GM18505 (cell line): ENCODE measurements at regions not wholly inside any gene's neighbourhood (a gene's known extent, or its start where the extent isn't known, plus 50 kb on each side); places are given as distances from the start of the nearest gene placed in this dataset.

ENCODE experiments used
- ATAC-seq: cut with Tn5 transposase; IDR thresholded peaks from one replicate; pipeline ENCODE4 v1.9.1; 2021; ENCODE audit not compliant: unreplicated experiment
- POLR2A ChIP-seq: IDR thresholded peaks from 4 replicates; pipeline ENCODE4 v1.6.1; 2011; ENCODE audit warnings: borderline replicate concordance; ENCODE audit not compliant: insufficient read depth, insufficient read length; ENCODE audit errors: extremely low read depth

- ATAC-seq = no peak
Observed at GRCh38 chr9:78775211-78775610, 478.3 kb downstream of the PSAT1 start.

GRCh38 chr9:78775696-78776295 is 478.9 kb downstream of the PSAT1 start:
- ATAC-seq = no peak
- TF ChIP-seq POLR2A = no peak

More at GRCh38 chr9:78775211-78775610, 478.3 kb downstream of the PSAT1 start:
- TF ChIP-seq POLR2A = no peak

DNA sequence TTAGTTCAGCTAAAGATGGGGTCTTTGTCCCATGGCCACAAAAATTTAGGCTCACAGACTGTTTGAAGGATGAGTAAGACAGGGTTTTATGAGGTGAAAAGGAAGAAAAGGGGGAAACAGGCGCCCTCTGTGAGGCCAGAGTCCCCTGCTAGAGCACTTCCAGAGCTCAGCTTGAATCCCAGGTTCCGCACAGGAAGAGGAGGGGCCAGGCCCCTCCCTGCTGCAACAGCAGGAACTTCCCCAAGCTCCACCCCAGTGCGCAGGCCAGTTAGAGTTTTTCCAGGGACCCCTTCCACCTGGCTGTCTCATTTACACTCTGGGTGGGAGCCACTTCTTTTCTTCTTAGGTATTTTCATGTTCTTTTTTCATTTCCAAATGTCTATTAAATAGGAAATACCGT is 480.8 kb downstream of the PSAT1 start:
- no peak for ATAC-seq
- TF ChIP-seq POLR2A = no peak

DNA sequence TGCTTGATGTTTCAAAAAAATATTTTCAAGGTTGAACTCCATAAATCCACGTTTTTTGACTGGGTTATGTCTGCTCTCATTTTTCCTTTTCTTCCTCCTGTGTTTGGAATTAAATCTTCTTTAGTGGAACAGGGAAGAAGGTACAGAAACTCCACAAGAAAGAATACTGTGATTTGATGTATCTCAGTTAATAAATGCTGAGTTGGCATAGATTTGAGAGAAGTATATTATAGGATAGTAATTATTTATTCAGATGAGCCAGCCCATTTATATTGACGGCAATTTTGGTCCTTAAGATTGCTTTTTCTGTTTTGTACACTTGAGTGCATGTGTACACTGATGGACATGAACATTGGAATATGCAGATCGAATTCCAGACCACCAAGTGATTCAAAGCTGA is 481.4 kb downstream of the PSAT1 start:
- TF ChIP-seq POLR2A = no peak
- ATAC-seq = no peak

DNA sequence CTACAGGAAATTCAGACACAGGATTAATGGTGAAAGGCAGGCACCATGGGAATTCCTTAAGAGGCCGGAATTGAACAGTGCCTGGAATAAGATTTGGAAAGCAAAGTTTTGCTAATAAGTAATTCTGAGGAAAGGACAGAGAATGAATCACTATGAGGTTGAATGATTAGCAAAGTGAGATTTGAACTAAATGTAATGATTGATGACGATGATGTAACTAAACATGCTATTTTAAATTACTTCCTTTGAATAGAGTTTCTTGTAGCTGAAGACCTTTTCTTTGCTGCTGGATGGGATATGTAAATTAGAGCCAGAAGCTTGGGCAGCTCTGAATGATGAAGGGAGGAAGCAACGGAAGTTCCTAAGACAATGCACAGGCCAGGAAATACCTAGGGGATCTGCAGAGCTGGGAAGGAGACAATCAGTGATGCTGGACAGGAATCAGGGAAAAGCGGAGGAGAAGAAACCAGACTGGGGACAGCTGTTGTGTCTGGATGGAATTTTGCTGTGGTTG is 482.0 kb downstream of the PSAT1 start:
- no peak for ATAC-seq
- TF ChIP-seq POLR2A = no peak

- TF ChIP-seq POLR2A = no peak
- ATAC-seq = no peak
Observed at GRCh38 chr9:78781681-78782080, 484.8 kb downstream of the PSAT1 start.

- no peak for ATAC-seq
- TF ChIP-seq POLR2A = no peak
Observed at GRCh38 chr9:78782234-78782633, 485.3 kb downstream of the PSAT1 start.

GRCh38 chr9:78782858-78783257 is 485.9 kb downstream of the PSAT1 start:
- TF ChIP-seq POLR2A = no peak

GRCh38 chr9:78783743-78784142 is 486.8 kb downstream of the PSAT1 start:
- no peak for TF ChIP-seq POLR2A
- ATAC-seq = peak; percentile 55

More at GRCh38 chr9:78782858-78783257, 485.9 kb downstream of the PSAT1 start:
- no peak for ATAC-seq

- no peak for ATAC-seq
- no peak for TF ChIP-seq POLR2A
Observed at GRCh38 chr9:78786794-78787193, 489.9 kb downstream of the PSAT1 start.

GRCh38 chr9:78788101-78788500 is 491.2 kb downstream of the PSAT1 start:
- TF ChIP-seq POLR2A = no peak
- ATAC-seq = no peak

- no peak for ATAC-seq
- no peak for TF ChIP-seq POLR2A
Observed at GRCh38 chr9:78791779-78792178, 494.9 kb downstream of the PSAT1 start.

- TF ChIP-seq POLR2A = no peak
- no peak for ATAC-seq
Observed at GRCh38 chr9:78792745-78793144, 495.8 kb downstream of the PSAT1 start.

- ATAC-seq = no peak
- TF ChIP-seq POLR2A = no peak
Observed at GRCh38 chr9:78805771-78806170, 508.8 kb downstream of the PSAT1 start.
